H9 (cell line): ENCODE measurements at regions not wholly inside any gene's neighbourhood (a gene's known extent, or its start where the extent isn't known, plus 50 kb on each side); places are given as distances from the start of the nearest gene placed in this dataset.

Source experiments
- DNase-seq: peaks from one replicate; pipeline ENCODE4 v3.0.0-alpha.2; 2017
- H2AFZ ChIP-seq: one replicate; pipeline ENCODE4 v1.6.1; 2013; ENCODE audit warnings: mild to moderate bottlenecking, low read length, control low read depth, moderate library complexity
- H2AK5ac ChIP-seq: 2 replicates; pipeline ENCODE4 v1.6.1; 2013; ENCODE audit warnings: low read length, control low read depth, mixed read lengths; ENCODE audit not compliant: insufficient read length
- H2BK120ac ChIP-seq: one replicate; pipeline ENCODE4 v1.6.1; 2013; ENCODE audit warnings: low read depth, mild to moderate bottlenecking, low read length, control low read depth, inconsistent platforms; ENCODE audit not compliant: poor library complexity, severe bottlenecking
- H2BK12ac ChIP-seq: 2 replicates; pipeline ENCODE4 v1.6.1; 2013; ENCODE audit warnings: low read length, control low read depth, mixed read lengths, low read depth; ENCODE audit not compliant: insufficient read length
- H2BK15ac ChIP-seq: 2 replicates; pipeline ENCODE4 v1.6.1; 2013; ENCODE audit warnings: low read depth, low read length, control low read depth
- H2BK20ac ChIP-seq: one replicate; pipeline ENCODE4 v1.6.1; 2013; ENCODE audit warnings: low read depth, mild to moderate bottlenecking, low read length, control low read depth, inconsistent platforms; ENCODE audit not compliant: poor library complexity, severe bottlenecking
- H2BK5ac ChIP-seq: 2 replicates; pipeline ENCODE4 v1.6.1; 2013; ENCODE audit warnings: low read length, control low read depth, mixed read lengths; ENCODE audit not compliant: insufficient read length
- H3K14ac ChIP-seq: 2 replicates; pipeline ENCODE4 v1.6.1; 2013; ENCODE audit warnings: low read length, control low read depth; ENCODE audit not compliant: insufficient read depth
- H3K18ac ChIP-seq: 2 replicates; pipeline ENCODE4 v1.6.1; 2013; ENCODE audit warnings: low read depth, mild to moderate bottlenecking, mixed read lengths, low read length, control low read depth; ENCODE audit not compliant: insufficient read length
- H3K23ac ChIP-seq: 2 replicates; pipeline ENCODE4 v1.6.1; 2013; ENCODE audit warnings: low read length, control low read depth, mixed read lengths, low read depth; ENCODE audit not compliant: insufficient read length
- H3K23me2 ChIP-seq: 2 replicates; pipeline ENCODE4 v1.6.1; 2013; ENCODE audit warnings: low read depth, mild to moderate bottlenecking, mixed read lengths, low read length, control low read depth; ENCODE audit not compliant: insufficient read length, poor library complexity, severe bottlenecking
- H3K27ac ChIP-seq: 2 replicates; pipeline ENCODE4 v1.5.1; 2013; ENCODE audit warnings: low read length, control low read depth, mixed read lengths, low read depth; ENCODE audit not compliant: insufficient read length
- H3K27me3 ChIP-seq: 2 replicates; pipeline ENCODE4 v1.6.1; 2013; ENCODE audit warnings: low read length, control low read depth, inconsistent platforms; ENCODE audit not compliant: insufficient read depth
- H3K4ac ChIP-seq: 2 replicates; pipeline ENCODE4 v1.6.1; 2013; ENCODE audit warnings: low read depth, mild to moderate bottlenecking, control low read depth, inconsistent platforms, low read length, moderate library complexity
- H3K4me1 ChIP-seq: 2 replicates; pipeline ENCODE4 v1.6.1; 2013; ENCODE audit warnings: low read length, control low read depth, inconsistent platforms; ENCODE audit not compliant: insufficient read depth
- H3K4me2 ChIP-seq: 2 replicates; pipeline ENCODE4 v1.6.1; 2013; ENCODE audit warnings: low read length, control low read depth, mixed read lengths; ENCODE audit not compliant: insufficient read length, insufficient read depth
- H3K56ac ChIP-seq: 2 replicates; pipeline ENCODE4 v1.6.1; 2013; ENCODE audit warnings: low read depth, mild to moderate bottlenecking, mixed read lengths, low read length, control low read depth; ENCODE audit not compliant: insufficient read length
- H3K79me1 ChIP-seq: 2 replicates; pipeline ENCODE4 v1.6.1; 2013; ENCODE audit warnings: low read depth, mild to moderate bottlenecking, moderate library complexity, low read length, control low read depth, inconsistent platforms; ENCODE audit not compliant: insufficient read depth, poor library complexity, severe bottlenecking
- H3K79me2 ChIP-seq: 2 replicates; pipeline ENCODE4 v1.6.1; 2013; ENCODE audit warnings: low read length, control low read depth, inconsistent platforms; ENCODE audit not compliant: insufficient read depth
- H3K9ac ChIP-seq: 2 replicates; pipeline ENCODE4 v1.6.1; 2013; ENCODE audit warnings: low read length, control low read depth, mixed read lengths; ENCODE audit not compliant: insufficient read length; ENCODE audit errors: extremely low read depth
- H3K9me3 ChIP-seq: one replicate; pipeline ENCODE4 v1.6.1; 2013; ENCODE audit warnings: low read depth, low read length, inconsistent platforms; ENCODE audit not compliant: control insufficient read depth
- H3T11ph ChIP-seq: one replicate; pipeline ENCODE4 v1.6.1; 2013; ENCODE audit warnings: mild to moderate bottlenecking, low read length, control low read depth, inconsistent platforms
- H4K20me1 ChIP-seq: one replicate; pipeline ENCODE4 v1.6.1; 2013; ENCODE audit not compliant: control insufficient read depth, insufficient read length, insufficient read depth
- H4K5ac ChIP-seq: 2 replicates; pipeline ENCODE4 v1.6.1; 2013; ENCODE audit warnings: low read depth, mild to moderate bottlenecking, mixed read lengths, low read length, control low read depth; ENCODE audit not compliant: insufficient read length
- H4K8ac ChIP-seq: replicated peaks from 2 replicates; pipeline ENCODE4 v1.6.1; 2013; ENCODE audit warnings: low read length, control low read depth, mixed read lengths, low read depth; ENCODE audit not compliant: insufficient read length
- H4K91ac ChIP-seq: 2 replicates; pipeline ENCODE4 v1.6.1; 2013; ENCODE audit warnings: low read depth, mild to moderate bottlenecking, moderate library complexity, mixed read lengths, low read length, control low read depth; ENCODE audit not compliant: insufficient read length
- H3K27ac Mint-ChIP-seq, 3 experiments: 2 replicates in 2 of 3; 3 replicates in 1 of 3; pipeline ENCODE4 v1.8.0; 2020 to 2021; ENCODE audit warnings: mixed read lengths in 3 of 3, mild to moderate bottlenecking in 1 of 3, moderate library complexity in 1 of 3
- H3K27me3 Mint-ChIP-seq: 2 replicates; pipeline ENCODE4 v1.8.0; 2021; ENCODE audit warnings: low read depth, mild to moderate bottlenecking, moderate library complexity, mixed read lengths
- H3K36me3 Mint-ChIP-seq, 3 experiments: 2 replicates in 2 of 3; 3 replicates in 1 of 3; pipeline ENCODE4 v1.8.0; 2020 to 2021; ENCODE audit warnings: low read depth in 3 of 3, mixed read lengths in 3 of 3; ENCODE audit not compliant: insufficient read depth in 1 of 3
- H3K4me1 Mint-ChIP-seq, 2 experiments: 2 replicates each; pipeline ENCODE4 v1.8.0; 2020; ENCODE audit warnings: mixed read lengths in 2 of 2
- H3K4me3 Mint-ChIP-seq, 2 experiments: 2 replicates in 1 of 2; 3 replicates in 1 of 2; pipeline ENCODE4 v1.8.0; 2020 to 2021; ENCODE audit warnings: mild to moderate bottlenecking in 2 of 2, mixed read lengths in 2 of 2, moderate library complexity in 1 of 2
- H3K9me3 Mint-ChIP-seq, 2 experiments: 2 replicates in 1 of 2; 3 replicates in 1 of 2; pipeline ENCODE4 v1.8.0; 2020; ENCODE audit warnings: mild to moderate bottlenecking in 2 of 2, mixed read lengths in 2 of 2, moderate library complexity in 1 of 2
- WGBS: extraction: QIAGEN DNeasy Blood & Tissue Kit; methylation state at CpG from one replicate; pipeline ENCODE4 v1.1.7; 2013; ENCODE audit warnings: missing lambda C conversion rate, low lambda C conversion rate, mixed read lengths; ENCODE audit not compliant: insufficient read length; ENCODE audit errors: extremely low coverage; 5-methylcytosine and 5-hydroxymethylcytosine counted together
- TF ChIP-seq, protein P1 (sequence below): fragments of 200-600 bp; sonication (generic); conservative IDR thresholded peaks from 3 replicates; pipeline ENCODE4 v1.8.0; 2021; ENCODE audit warnings: antibody characterized with exemption, mild to moderate bottlenecking

DNA sequence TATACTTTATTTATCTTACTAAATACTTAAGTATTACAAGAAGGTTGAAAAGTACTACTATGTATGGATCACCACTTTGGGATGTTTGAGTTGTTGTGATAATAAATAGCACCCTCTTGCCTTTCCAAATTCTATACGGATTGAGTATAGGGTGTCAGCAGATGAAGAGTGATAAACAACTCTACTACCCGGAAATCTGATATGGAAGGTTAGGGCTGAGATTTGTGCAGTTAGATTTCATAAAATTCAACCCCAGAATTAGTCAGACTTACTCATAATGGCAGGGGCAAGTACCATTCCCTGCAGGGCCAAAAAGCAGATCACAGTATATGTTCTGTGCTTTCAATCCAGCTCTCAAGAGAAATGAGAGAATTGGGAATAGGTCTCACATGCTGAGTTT, 1008.9 kb upstream of the PCDH7 start:
- Mint-ChIP-seq H3K27ac (no peak overlapping the region), H3K36me3 (peaks cover 4 to 7% (median 6%) of the 10 kb centered on the region in 3 experiments; a peak in 5 of 7 replicates), H3K4me1 (no peaks in the 10 kb centered on the region), H3K27me3 (no peaks in the 10 kb centered on the region), H3K9me3 (peaks cover 11 to 15% of the 10 kb centered on the region in 2 experiments), H3K4me3 (no peak overlapping the region)
- DNase-seq = no peak
- Histone ChIP-seq H4K91ac (no peak overlapping the region), H2BK120ac (no peak overlapping the region), H3K23ac (no peak overlapping the region), H3K9ac (no peak overlapping the region), H3K4me2 (no peak overlapping the region), H3K27me3 (no peaks in the 10 kb centered on the region), H3K14ac (no peak overlapping the region), H2BK15ac (no peak overlapping the region), H2BK5ac (no peak overlapping the region), H3K4me1 (no peaks in the 10 kb centered on the region), H3K27ac (no peak overlapping the region), H4K5ac (no peak overlapping the region), H2BK12ac (no peak overlapping the region), H3K18ac (no peak overlapping the region), H4K20me1 (no peaks in the 10 kb centered on the region), H3K4ac (no peak overlapping the region), H3T11ph (no peak overlapping the region), H3K79me1 (no peaks in the 10 kb centered on the region), H4K8ac (no peak overlapping the region), H2AK5ac (no peak overlapping the region), H3K79me2 (no peaks in the 10 kb centered on the region), H3K9me3 (no peaks in the 10 kb centered on the region), H3K56ac (no peak overlapping the region), H3K23me2 (no peaks in the 10 kb centered on the region), H2AFZ (no peak overlapping the region), H2BK20ac (no peak overlapping the region)
- TF ChIP-seq, protein P1, sequence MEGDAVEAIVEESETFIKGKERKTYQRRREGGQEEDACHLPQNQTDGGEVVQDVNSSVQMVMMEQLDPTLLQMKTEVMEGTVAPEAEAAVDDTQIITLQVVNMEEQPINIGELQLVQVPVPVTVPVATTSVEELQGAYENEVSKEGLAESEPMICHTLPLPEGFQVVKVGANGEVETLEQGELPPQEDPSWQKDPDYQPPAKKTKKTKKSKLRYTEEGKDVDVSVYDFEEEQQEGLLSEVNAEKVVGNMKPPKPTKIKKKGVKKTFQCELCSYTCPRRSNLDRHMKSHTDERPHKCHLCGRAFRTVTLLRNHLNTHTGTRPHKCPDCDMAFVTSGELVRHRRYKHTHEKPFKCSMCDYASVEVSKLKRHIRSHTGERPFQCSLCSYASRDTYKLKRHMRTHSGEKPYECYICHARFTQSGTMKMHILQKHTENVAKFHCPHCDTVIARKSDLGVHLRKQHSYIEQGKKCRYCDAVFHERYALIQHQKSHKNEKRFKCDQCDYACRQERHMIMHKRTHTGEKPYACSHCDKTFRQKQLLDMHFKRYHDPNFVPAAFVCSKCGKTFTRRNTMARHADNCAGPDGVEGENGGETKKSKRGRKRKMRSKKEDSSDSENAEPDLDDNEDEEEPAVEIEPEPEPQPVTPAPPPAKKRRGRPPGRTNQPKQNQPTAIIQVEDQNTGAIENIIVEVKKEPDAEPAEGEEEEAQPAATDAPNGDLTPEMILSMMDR = no peak
- WGBS = no CpG with 5 or more reads among the region's 2 CpGs
